SK-N-SH (cell line): ENCODE measurements at regions not wholly inside any gene's neighbourhood (a gene's known extent, or its start where the extent isn't known, plus 50 kb on each side); places are given as distances from the start of the nearest gene placed in this dataset.

ENCODE experiments used
- CTCF ChIA-PET: fragments of 300-600, 350-600 bp; formaldehyde crosslinking; extraction: SDS; loops from one replicate; lab custom pipeline; 2021; lab: Yijun Ruan, JAX
- POLR2A ChIA-PET: fragments of 350-600 bp; sonication (Branson Sonifier 250); formaldehyde crosslinking; extraction: SDS; loops from one replicate; lab custom pipeline; 2020; ENCODE audit warnings: antibody characterized with exemption, inconsistent platforms; lab: Yijun Ruan, JAX
- DNase-seq: peaks from one replicate; pipeline ENCODE4 v3.0.0; 2012
- H2AFZ ChIP-seq: fragments of 200-600 bp; sonication (generic); 2 replicates; pipeline ENCODE4 v1.8.1; 2016; ENCODE audit warnings: antibody characterized with exemption, mild to moderate bottlenecking, low read depth
- H3F3A ChIP-seq: fragments of 200-600 bp; sonication (generic); replicated peaks from 2 replicates; pipeline ENCODE3; 2016; ENCODE audit warnings: antibody characterized with exemption, mild to moderate bottlenecking; ENCODE audit not compliant: insufficient read depth
- H3K27ac ChIP-seq, 2 experiments: fragments of 200-500 bp in 1 of 2; fragments of 200-600 bp in 1 of 2; sonication (Bioruptor generic) in 1 of 2; sonication (generic), shearing (Covaris generic) in 1 of 2; 2 replicates each; pipeline versions ENCODE4 v1.5.1 to v1.6.1; 2014 to 2016; ENCODE audit warnings: low read depth in 2 of 2, inconsistent platforms in 1 of 2, low read length in 1 of 2, mild to moderate bottlenecking in 1 of 2, mixed read lengths in 1 of 2
- H3K27me3 ChIP-seq: fragments of 200-600 bp; sonication (generic), shearing (Covaris generic); 2 replicates; pipeline ENCODE4 v1.6.1; 2016; ENCODE audit warnings: mixed run types; ENCODE audit not compliant: insufficient read depth
- H3K36me3 ChIP-seq, 2 experiments: fragments of 200-500 bp in 1 of 2; fragments of 200-600 bp in 1 of 2; sonication (Bioruptor generic) in 1 of 2; sonication (generic) in 1 of 2; replicated peaks in 1 of 2; 2 replicates each; pipeline versions ENCODE3 to v1.5.1; 2014 to 2016; ENCODE audit warnings: low read length in 1 of 2, mild to moderate bottlenecking in 1 of 2; ENCODE audit not compliant: insufficient read depth in 2 of 2, control insufficient read depth in 1 of 2
- H3K4me1 ChIP-seq, 2 experiments: fragments of 200-500 bp in 1 of 2; fragments of 200-600 bp in 1 of 2; sonication (Bioruptor generic) in 1 of 2; sonication (generic), shearing (Covaris generic) in 1 of 2; 2 replicates each; pipeline versions ENCODE4 v1.5.1 to v1.6.1; 2014 to 2016; ENCODE audit warnings: low read depth in 1 of 2, low read length in 1 of 2, mixed run types in 1 of 2; ENCODE audit not compliant: insufficient read depth in 2 of 2, control insufficient read depth in 1 of 2
- H3K4me2 ChIP-seq: fragments of 200-600 bp; sonication (generic), shearing (Covaris generic); 2 replicates; pipeline ENCODE4 v1.6.1; 2017; ENCODE audit warnings: mixed run types
- H3K4me3 ChIP-seq, 2 experiments: fragments of 200-500 bp in 1 of 2; fragments of 200-600 bp in 1 of 2; sonication (Bioruptor generic) in 1 of 2; sonication (generic), shearing (Covaris generic) in 1 of 2; 2 replicates each; pipeline versions ENCODE4 v1.5.1 to v1.8.1; 2014 to 2016; ENCODE audit warnings: low read depth in 2 of 2, inconsistent platforms in 1 of 2, low read length in 1 of 2, mild to moderate bottlenecking in 1 of 2, mixed read lengths in 1 of 2, moderate library complexity in 1 of 2
- H3K79me2 ChIP-seq: fragments of 200-600 bp; sonication (generic); 2 replicates; pipeline ENCODE4 v1.8.1; 2017; ENCODE audit warnings: mild to moderate bottlenecking; ENCODE audit not compliant: insufficient read depth
- H3K9ac ChIP-seq: fragments of 200-600 bp; sonication (generic); 2 replicates; pipeline ENCODE4 v1.6.1; 2017; ENCODE audit warnings: mixed run types
- H3K9me2 ChIP-seq: fragments of 200-600 bp; sonication (generic); 2 replicates; pipeline ENCODE4 v1.6.1; 2017; ENCODE audit warnings: mixed run types
- H3K9me3 ChIP-seq: fragments of 200-600 bp; sonication (generic); 2 replicates; pipeline ENCODE4 v1.6.1; 2017; ENCODE audit warnings: mixed run types, mild to moderate bottlenecking, moderate library complexity
- H4K20me1 ChIP-seq: fragments of 200-600 bp; sonication (generic); 2 replicates; pipeline ENCODE4 v1.6.1; 2017; ENCODE audit warnings: mild to moderate bottlenecking, mixed run types; ENCODE audit not compliant: insufficient read depth
- CHD2 ChIP-seq: fragments of 150-350 bp; IDR thresholded peaks from 2 replicates; pipeline ENCODE4 v1.6.1; 2018; ENCODE audit warnings: low read length; ENCODE audit not compliant: partially characterized antibody
- CTCF ChIP-seq: fragments of 200-600 bp; sonication (generic); IDR thresholded peaks from 2 replicates; pipeline ENCODE4 v1.6.1; 2017; ENCODE audit warnings: antibody characterized with exemption, mild to moderate bottlenecking, moderate library complexity
- EP300 ChIP-seq, 2 experiments: IDR thresholded peaks; 2 replicates each; pipeline versions ENCODE4 v1.4.0 to v1.6.1; 2012; ENCODE audit warnings: borderline replicate concordance in 1 of 2, low read depth in 1 of 2, low read length in 1 of 2
- FOXJ3 ChIP-seq: sonication (generic); formaldehyde crosslinking; IDR thresholded peaks from 2 replicates; pipeline ENCODE4 v1.5.1; 2020; ENCODE audit warnings: mild to moderate bottlenecking, missing genetic modification reagents
- GABPA ChIP-seq: IDR thresholded peaks from 2 replicates; pipeline ENCODE4 v1.4.0; 2012; ENCODE audit warnings: low read depth, mild to moderate bottlenecking
- IRF3 ChIP-seq: fragments of 150-350 bp; IDR thresholded peaks from 2 replicates; pipeline ENCODE4 v1.6.1; 2016; ENCODE audit warnings: mild to moderate bottlenecking, low read depth, low read length
- MAX ChIP-seq: IDR thresholded peaks from 2 replicates; pipeline ENCODE4 v1.4.0; 2012; ENCODE audit warnings: low read depth
- MXI1 ChIP-seq: IDR thresholded peaks from 2 replicates; pipeline ENCODE4 v1.6.1; 2012; ENCODE audit warnings: mild to moderate bottlenecking, low read depth, low read length, improper control_type of control experiment
- NFIC ChIP-seq: IDR thresholded peaks from 2 replicates; pipeline ENCODE4 v1.4.0; 2012; ENCODE audit warnings: borderline replicate concordance
- PBX3 ChIP-seq: IDR thresholded peaks from 2 replicates; pipeline ENCODE4; 2012
- RAD21 ChIP-seq: IDR thresholded peaks from 2 replicates; pipeline ENCODE4 v1.6.1; 2012; ENCODE audit warnings: mild to moderate bottlenecking, low read length
- REST ChIP-seq: IDR thresholded peaks from 2 replicates; pipeline ENCODE4 v1.6.1; 2012; ENCODE audit warnings: mild to moderate bottlenecking, low read depth, low read length, moderate library complexity
- RXRA ChIP-seq: IDR thresholded peaks from 2 replicates; pipeline ENCODE4 v1.4.0; 2012; ENCODE audit warnings: low read depth, mild to moderate bottlenecking, borderline replicate concordance
- SMC3 ChIP-seq: IDR thresholded peaks from 2 replicates; pipeline ENCODE4 v1.6.1; 2012; ENCODE audit warnings: low read depth, low read length, improper control_type of control experiment
- TAF1 ChIP-seq: IDR thresholded peaks from 2 replicates; pipeline ENCODE4 v1.6.1; 2012; ENCODE audit warnings: low read depth, mild to moderate bottlenecking, low read length, moderate library complexity, borderline replicate concordance
- TCF12 ChIP-seq: IDR thresholded peaks from 2 replicates; pipeline ENCODE4 v1.4.0; 2012
- TEAD4 ChIP-seq: IDR thresholded peaks from 2 replicates; pipeline ENCODE4 v1.4.0; 2012; ENCODE audit warnings: mild to moderate bottlenecking, borderline replicate concordance; ENCODE audit not compliant: insufficient read depth
- USF2 ChIP-seq: fragments of 150-350 bp; IDR thresholded peaks from 2 replicates; pipeline ENCODE4 v1.6.1; 2017; ENCODE audit warnings: antibody characterized with exemption, low read length, low read depth, borderline replicate concordance
- YY1 ChIP-seq: IDR thresholded peaks from 2 replicates; pipeline ENCODE4 v1.4.0; 2012; ENCODE audit warnings: low read depth, mild to moderate bottlenecking
- ZBTB33 ChIP-seq: IDR thresholded peaks from 2 replicates; pipeline ENCODE4 v1.4.0; 2012; ENCODE audit warnings: low read depth, borderline replicate concordance
- WGBS: methylation state at CpG from one replicate; pipeline ENCODE4 v1.1.6; 2017; ENCODE audit warnings: low lambda C conversion rate; 5-methylcytosine and 5-hydroxymethylcytosine counted together

GRCh38 chr5:103375350-103375749 is 116.8 kb downstream of the MACIR start (continued):
- TF ChIP-seq REST (no peak), FOXJ3 (CRISPR knock-in tag) (no peak), RXRA (peak; percentile 35; the same call in 1 of the 2 replicates), MXI1 (no peak), ZBTB33 (no peak)

GRCh38 chr5:103374473-103374963 is 116.0 kb downstream of the MACIR start:
- no peak overlapping the region for H3K9ac ChIP-seq
- H3K36me3 ChIP-seq: no peaks in the 10 kb centered on the region
- H3K27me3 ChIP-seq: no peaks in the 10 kb centered on the region
- POLR2A ChIA-PET: no interaction called here
- CTCF ChIA-PET: interaction anchor here (1.3 kb wide), 1 partner anchor 150 kb away, joined by 4 read pairs; no protein-coding TSS in a partner anchor
- no peaks in the 10 kb centered on the region for H4K20me1 ChIP-seq
- H3K9me3 ChIP-seq: no peaks in the 10 kb centered on the region
- no peak overlapping the region for H3K4me3 ChIP-seq
- H3K4me2 ChIP-seq: no peak overlapping the region
- H3F3A ChIP-seq: no peaks in the 10 kb centered on the region
- peak overlapping the region in 1 of 2 experiments; percentile 86; a peak in 3 of 4 replicates for H3K27ac ChIP-seq
- 16% methylated on average over 4 of the region's 4 CpGs for WGBS
- H2AFZ ChIP-seq: no peak overlapping the region; the same call in 1 of the 2 replicates
- H3K4me1 ChIP-seq: peaks cover 9 to 22% of the 10 kb centered on the region in 2 experiments; a peak in 3 of 4 replicates
- H3K9me2 ChIP-seq: no peaks in the 10 kb centered on the region
- no peaks in the 10 kb centered on the region for H3K79me2 ChIP-seq
- no peak for DNase-seq
- TF ChIP-seq IRF3 (no peak), SMC3 (no peak), EP300 (IDR thresholded peaks at IDR 0.05; ENCODE audit: borderline replicate concordance in 1 of 2, low read depth in 1 of 2, low read length in 1 of 2) (peak; percentile 12 to 59; a peak in 3 of 4 replicates), MXI1 (no peak), RXRA (0 out of 2 replicates have a peak, but pooled peaks have one; percentile 11), TAF1 (no peak), TCF12 (peak; percentile 57; the same call in 1 of the 2 replicates), MAX (no peak), GABPA (no peak), USF2 (no peak), CHD2 (no peak), PBX3 (peak; percentile 40), NFIC (no peak), CTCF (no peak), TEAD4 (no peak), RAD21 (no peak), YY1 (no peak)
